Inferior parietal cortex (tissue), 1 donor: ENCODE measurements at regions not wholly inside any gene's neighbourhood (a gene's known extent, or its start where the extent isn't known, plus 50 kb on each side); places are given as distances from the start of the nearest gene placed in this dataset.
"Not testable (repeated sequence)": the region's sequence is repeated elsewhere in the genome, so short reads cannot be mapped to it uniquely, and the experiment has no call there.

Experiments
- DNase-seq: peaks from one replicate; pipeline ENCODE4 v3.0.0-alpha.2; 2016; ENCODE audit errors: extremely low spot score

DNA sequence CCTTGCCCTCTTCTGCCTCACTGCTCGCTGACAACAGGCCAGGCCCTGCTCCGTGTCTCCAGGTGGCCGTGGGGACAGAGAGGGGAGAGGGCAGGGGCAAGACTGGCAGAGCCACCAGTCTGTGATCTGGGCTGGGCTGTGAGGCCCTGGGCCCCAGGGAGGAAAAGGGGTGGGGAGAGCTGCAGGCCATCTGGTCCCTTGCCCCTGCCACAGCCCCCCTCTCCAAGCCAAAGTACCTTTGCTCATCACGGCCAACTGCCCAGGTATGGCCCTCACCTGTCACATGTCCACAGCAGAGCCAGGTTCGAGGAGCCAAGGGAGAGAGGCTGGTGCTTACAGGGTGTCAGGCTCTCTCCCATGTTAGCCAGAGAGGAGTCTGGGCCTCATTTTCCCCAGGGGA is 91.4 kb upstream of the LHX1 start:
- DNase-seq: no peak

GRCh38 chr17:36846410-36847292 is 90.6 kb upstream of the LHX1 start:
- DNase-seq: no peak

GRCh38 chr17:36848008-36848902 is 89.0 kb upstream of the LHX1 start:
- no peak for DNase-seq

- not testable (repeated sequence) for DNase-seq
Observed at GRCh38 chr17:36849020-36849419, 88.3 kb upstream of the LHX1 start.

DNA sequence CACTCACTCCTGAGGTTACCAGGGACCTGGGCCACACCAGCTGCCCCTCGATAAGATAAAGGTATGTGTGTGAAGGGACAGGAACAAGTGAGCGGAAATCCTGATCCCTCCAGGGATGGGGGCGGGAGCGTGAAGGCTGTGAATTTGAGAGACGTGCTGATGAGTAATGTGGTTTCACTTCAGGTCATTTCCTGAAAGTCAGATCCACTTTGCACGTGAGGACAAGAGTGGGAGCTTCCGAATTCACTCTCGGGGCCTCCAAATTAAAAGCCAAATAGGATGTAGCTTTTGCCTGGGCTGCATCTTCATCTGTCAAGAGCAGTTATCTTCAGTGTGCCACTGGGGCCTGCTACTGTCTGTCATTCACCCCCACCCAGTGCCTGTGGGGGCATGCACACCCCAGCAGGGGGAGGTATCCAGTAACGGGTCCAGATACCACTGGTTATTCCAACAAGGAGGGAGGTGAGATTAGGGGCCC is 87.4 kb upstream of the LHX1 start:
- no peak for DNase-seq

GRCh38 chr17:36850790-36851189 is 86.5 kb upstream of the LHX1 start:
- DNase-seq: no peak

DNA sequence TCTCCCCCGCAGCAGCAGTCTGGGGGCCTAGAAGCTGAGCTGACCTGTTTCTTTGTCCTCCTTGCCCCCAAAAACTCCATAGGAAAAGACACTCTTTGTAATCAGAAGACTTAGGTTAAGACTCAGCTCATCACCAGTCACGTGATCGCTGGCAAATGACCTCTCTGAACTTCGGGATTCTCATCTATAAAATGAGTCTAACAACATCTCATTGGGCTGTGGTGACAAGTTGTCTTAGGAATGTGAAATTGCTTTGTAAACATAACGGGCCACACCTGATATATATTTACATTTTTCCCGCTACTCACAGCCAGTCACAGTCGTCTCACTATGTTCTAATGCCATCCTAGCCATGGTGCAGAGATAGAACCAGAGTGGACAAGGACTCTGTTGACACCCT is 86.0 kb upstream of the LHX1 start:
- no peak for DNase-seq

GRCh38 chr17:36852478-36852877 is 84.8 kb upstream of the LHX1 start:
- DNase-seq: not testable (repeated sequence)

DNA sequence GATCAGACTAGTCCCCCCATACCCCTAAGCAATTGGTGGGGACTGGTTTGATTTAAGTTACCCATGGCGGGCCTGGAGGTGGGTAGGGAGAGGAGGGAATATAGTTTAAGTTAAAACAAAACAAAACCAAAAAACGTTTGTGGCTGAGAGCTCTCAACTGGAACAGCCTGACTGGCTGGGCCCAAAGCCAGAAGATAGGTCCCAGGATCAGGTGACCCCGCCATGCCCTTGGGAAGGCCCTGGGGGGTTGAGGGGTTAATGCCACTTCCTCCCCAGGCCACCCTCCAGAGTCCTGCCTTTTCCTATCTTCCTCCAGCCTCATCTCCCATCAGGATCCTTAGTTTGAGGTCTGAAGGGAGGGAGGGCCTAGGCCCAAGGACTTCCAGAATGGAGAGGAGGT is 82.3 kb upstream of the LHX1 start:
- no peak for DNase-seq

DNA sequence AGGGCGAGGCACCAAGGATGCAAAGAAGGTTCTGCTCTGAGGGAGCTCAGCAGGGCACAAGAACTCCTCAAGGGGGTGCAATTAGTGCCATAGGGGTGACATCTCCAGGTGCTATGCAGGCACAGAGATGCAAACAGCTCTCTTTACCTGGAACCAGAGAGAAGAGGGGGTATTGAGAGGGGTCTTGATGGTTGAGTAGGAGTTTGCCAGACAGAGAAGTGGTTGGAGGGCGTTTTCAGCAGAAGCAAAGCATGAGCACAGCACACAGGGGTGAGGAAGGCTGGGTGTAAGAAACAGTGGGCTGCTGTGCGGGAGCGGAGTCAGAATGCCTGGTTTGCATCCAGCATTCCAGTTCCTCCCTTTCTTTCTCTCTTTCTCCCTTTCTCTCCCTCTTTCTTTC is 81.8 kb upstream of the LHX1 start:
- no peak for DNase-seq

- no peak for DNase-seq
Observed at GRCh38 chr17:36856222-36856621, 81.1 kb upstream of the LHX1 start.

DNA sequence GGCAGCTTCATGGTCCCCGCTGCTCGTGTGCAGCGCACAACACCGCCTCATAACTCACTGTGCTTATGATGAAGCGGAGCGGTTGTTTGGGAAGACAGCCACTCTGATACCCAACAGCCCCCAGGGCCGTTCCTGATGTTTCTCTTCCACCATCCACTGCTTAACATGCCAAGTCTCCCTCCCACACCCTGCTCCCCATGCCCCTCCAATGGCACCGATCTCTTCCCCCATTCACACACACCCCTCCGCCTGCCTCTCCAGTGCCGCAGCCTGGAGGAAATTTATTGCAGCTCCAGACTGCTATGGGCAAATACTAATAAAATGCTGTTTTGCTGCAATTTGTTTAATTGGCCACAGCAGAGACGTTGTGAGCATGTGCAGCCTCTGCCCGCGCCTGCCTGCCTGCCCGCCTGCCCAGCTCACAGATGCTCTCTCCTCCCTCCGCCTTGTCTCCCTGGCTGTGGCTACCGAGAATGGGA is 80.3 kb upstream of the LHX1 start:
- no peak for DNase-seq

GRCh38 chr17:36857698-36858097 is 79.6 kb upstream of the LHX1 start:
- DNase-seq: no peak

GRCh38 chr17:36858119-36859002 is 78.9 kb upstream of the LHX1 start:
- no peak for DNase-seq

GRCh38 chr17:36859003-36859300 is 78.3 kb upstream of the LHX1 start:
- no peak for DNase-seq

GRCh38 chr17:36859706-36860105 is 77.6 kb upstream of the LHX1 start:
- DNase-seq: no peak

GRCh38 chr17:36861531-36861930 is 75.7 kb upstream of the LHX1 start:
- no peak for DNase-seq

DNA sequence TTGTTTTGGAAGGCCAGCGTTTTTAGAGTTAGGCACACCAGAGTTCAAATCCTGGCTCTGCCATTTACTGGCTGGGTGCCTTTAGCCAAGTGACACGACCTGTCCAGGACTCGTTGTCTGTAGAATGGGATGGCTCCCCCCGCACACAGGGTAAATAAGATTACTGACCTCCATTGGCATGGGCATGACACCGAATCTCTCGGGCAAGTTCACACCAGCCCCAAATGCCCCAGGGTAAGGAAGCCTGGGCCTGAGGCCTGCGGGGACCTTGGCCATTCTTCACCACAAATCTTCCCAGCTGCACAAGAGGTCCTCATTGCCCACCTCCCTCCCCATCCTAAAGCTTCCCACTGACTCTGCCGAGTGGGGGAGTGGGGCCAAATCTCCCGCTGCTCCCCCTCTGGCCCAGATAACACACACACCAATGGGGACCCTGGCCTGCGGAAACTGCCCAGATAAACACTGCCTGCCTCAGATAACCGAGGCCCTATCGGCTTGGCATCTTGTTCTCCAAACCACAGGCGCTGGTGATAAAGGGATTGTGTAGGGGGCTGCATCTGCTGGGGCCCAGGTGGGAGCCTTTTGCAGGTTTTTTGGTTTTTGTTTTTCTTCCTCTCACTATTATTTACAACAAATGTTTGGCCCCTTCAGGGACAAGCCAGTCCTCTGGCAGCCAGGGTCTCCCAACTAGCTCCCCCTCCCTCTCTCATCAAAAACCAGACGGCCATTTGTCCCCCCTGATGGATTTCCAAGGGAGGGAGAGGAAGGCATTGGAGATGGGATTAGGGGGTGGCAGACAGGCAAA is 75.0 kb upstream of the LHX1 start:
- no peak for DNase-seq

GRCh38 chr17:36863131-36863530 is 74.1 kb upstream of the LHX1 start:
- no peak for DNase-seq

DNA sequence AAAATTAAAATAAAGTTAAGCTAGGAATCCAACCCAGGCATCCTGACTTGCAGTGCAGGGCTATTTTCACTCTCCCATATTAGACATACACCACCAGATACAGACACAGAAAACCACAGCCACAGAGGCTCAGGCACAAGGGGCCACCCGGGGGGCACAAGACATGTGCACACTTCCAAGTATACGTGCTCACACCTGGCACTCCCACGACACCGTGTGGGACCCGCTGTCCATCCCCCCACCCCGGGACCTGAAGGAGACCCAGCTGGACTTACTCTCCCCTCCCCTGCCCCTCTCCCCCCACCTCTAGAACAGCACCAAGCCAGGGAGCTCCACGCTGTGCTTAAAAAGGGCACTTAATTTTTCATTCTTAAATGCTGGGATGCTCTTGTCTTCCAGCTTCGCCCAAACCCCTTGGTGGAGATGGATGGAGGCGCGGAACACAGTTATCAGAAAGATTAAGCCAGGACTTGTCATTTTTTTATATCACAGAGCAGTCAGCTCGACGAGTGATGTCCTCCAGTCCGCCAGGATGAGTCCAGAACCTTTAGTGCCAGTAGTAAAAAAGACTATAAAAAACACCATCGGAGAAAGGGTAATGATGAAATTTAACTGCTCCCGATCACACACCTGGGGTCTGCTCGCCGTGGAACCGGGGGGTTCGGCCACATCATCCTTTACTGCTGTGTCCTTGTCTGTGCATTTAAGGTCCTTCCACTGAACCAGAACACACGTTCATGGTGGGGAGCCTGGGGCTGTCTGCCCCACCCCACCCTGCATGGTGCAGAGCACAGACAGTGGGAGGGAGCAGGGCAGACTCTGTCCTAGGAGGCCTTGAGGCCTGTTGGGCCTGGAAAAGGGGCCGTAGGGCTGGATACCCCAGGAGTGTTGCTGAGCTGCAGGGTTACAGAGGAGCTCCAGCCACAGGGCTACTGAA is 73.3 kb upstream of the LHX1 start:
- no peak for DNase-seq
